Stimulated activated naive CD4-positive, alpha-beta T cell treated with Interleukin-2 at 50 U/mL for 16 hours (primary cell): ENCODE measurements at regions not wholly inside any gene's neighbourhood (a gene's known extent, or its start where the extent isn't known, plus 50 kb on each side); places are given as distances from the start of the nearest gene placed in this dataset.

Experiments used
- DNase-seq: peaks from one replicate; lab custom pipeline; 2025; lab: John Stamatoyannopoulos, UW

GRCh38 chr10:128422999-128423398 lies 296.8 kb upstream of the MKI67 start:
- no peak for DNase-seq

- DNase-seq: no peak
Measured at GRCh38 chr10:128429321-128429720, 303.1 kb upstream of the MKI67 start.

GRCh38 chr10:128429835-128430513 lies 303.8 kb upstream of the MKI67 start:
- no peak for DNase-seq

- DNase-seq: no peak
Measured at GRCh38 chr10:128431083-128431482, 304.9 kb upstream of the MKI67 start.

GRCh38 chr10:128431506-128431905 lies 305.3 kb upstream of the MKI67 start:
- no peak for DNase-seq

- no peak for DNase-seq
Measured at GRCh38 chr10:128432011-128432410, 305.8 kb upstream of the MKI67 start.

GRCh38 chr10:128432423-128432822 lies 306.2 kb upstream of the MKI67 start:
- DNase-seq: no peak

GRCh38 chr10:128435811-128436210 lies 309.6 kb upstream of the MKI67 start:
- no peak for DNase-seq

GRCh38 chr10:128437786-128438345 lies 311.6 kb upstream of the MKI67 start:
- no peak for DNase-seq

GRCh38 chr10:128438417-128439063 lies 312.3 kb upstream of the MKI67 start:
- no peak for DNase-seq

- DNase-seq: no peak
Measured at GRCh38 chr10:128440513-128441160, 314.4 kb upstream of the MKI67 start.

GRCh38 chr10:128443925-128444518 lies 317.8 kb upstream of the MKI67 start:
- no peak for DNase-seq

GRCh38 chr10:128448796-128449195 lies 322.6 kb upstream of the MKI67 start:
- DNase-seq: no peak

- no peak for DNase-seq
Measured at GRCh38 chr10:128451879-128452278, 325.7 kb upstream of the MKI67 start.

GRCh38 chr10:128456271-128456670 lies 330.0 kb upstream of the MKI67 start:
- DNase-seq: no peak

GRCh38 chr10:128457136-128457535 lies 330.9 kb upstream of the MKI67 start:
- no peak for DNase-seq

- DNase-seq: no peak
Measured at GRCh38 chr10:128461991-128462390, 335.8 kb upstream of the MKI67 start.

- DNase-seq: no peak
Measured at GRCh38 chr10:128462844-128463243, 336.6 kb upstream of the MKI67 start.

- no peak for DNase-seq
Measured at GRCh38 chr10:128463991-128464760, 338.0 kb upstream of the MKI67 start.

- no peak for DNase-seq
Measured at GRCh38 chr10:128465697-128466096, 339.5 kb upstream of the MKI67 start.

GRCh38 chr10:128466831-128467371 lies 340.7 kb upstream of the MKI67 start:
- DNase-seq: no peak

- DNase-seq: no peak
Measured at GRCh38 chr10:128468462-128468861, 342.2 kb upstream of the MKI67 start.
